Breast epithelium (tissue), 4 donors: ENCODE measurements at regions not wholly inside any gene's neighbourhood (a gene's known extent, or its start where the extent isn't known, plus 50 kb on each side); places are given as distances from the start of the nearest gene placed in this dataset.

ENCODE experiments used
- DNase-seq, 2 donors: peaks; one replicate each; pipeline ENCODE4 v3.0.0-alpha.2; 2019; ENCODE audit warnings: low spot score in 2 of 2
- H3K27ac ChIP-seq, 2 donors: fragments of 200-600 bp; sonication (generic) in 1 of 2; one replicate each; pipeline ENCODE4 v1.5.1; 2016 to 2019; ENCODE audit warnings: mild to moderate bottlenecking in 1 of 2
- H3K27me3 ChIP-seq, 2 donors: fragments of 200-600 bp; sonication (generic) in 1 of 2; one replicate each; pipeline versions ENCODE4 v1.5.1 to v1.6.0; 2017 to 2019; ENCODE audit warnings: control low read depth in 1 of 2, mild to moderate bottlenecking in 1 of 2
- H3K36me3 ChIP-seq: fragments of 200-600 bp; one replicate; pipeline ENCODE4 v1.5.1; 2019
- H3K4me1 ChIP-seq, 2 donors: fragments of 200-600 bp; sonication (generic); one replicate each; pipeline ENCODE4 v1.5.1; 2016 to 2019; ENCODE audit warnings: control low read depth in 1 of 2
- H3K4me3 ChIP-seq, 3 donors: fragments of 200-600 bp; sonication (generic); 1 replicate in 2 of 3; 2 replicates in 1 of 3; pipeline ENCODE4 v1.5.1; 2016 to 2019; ENCODE audit warnings: mild to moderate bottlenecking in 3 of 3, moderate library complexity in 2 of 3
- H3K9me3 ChIP-seq, 2 donors: fragments of 200-600 bp; sonication (generic) in 1 of 2; one replicate each; pipeline ENCODE4 v1.5.1; 2016 to 2019; ENCODE audit warnings: control low read depth in 1 of 2
- POLR2A ChIP-seq: fragments of 450-650 bp; IDR thresholded peaks from one replicate; pipeline ENCODE4 v1.6.1; 2016; ENCODE audit warnings: antibody characterized with exemption, mild to moderate bottlenecking, moderate library complexity
- POLR2AphosphoS5 ChIP-seq, 3 donors: sonication (generic); formaldehyde crosslinking; IDR thresholded peaks; one replicate each; pipeline ENCODE4 v1.6.1; 2017; ENCODE audit warnings: antibody characterized with exemption in 3 of 3
- intact Hi-C: fragments of 100-400 bp; cut with DNase I; formaldehyde crosslinking; loops from one replicate; pipeline ENCODE4 v1.15.1; 2023; ENCODE audit warnings: low total_unique reads
- TF ChIP-seq, protein P1 (sequence below), 3 donors: fragments of 450-650 bp; IDR thresholded peaks; one replicate each; pipeline ENCODE4 v1.5.1; 2016 to 2017; ENCODE audit warnings: antibody characterized with exemption in 3 of 3, mild to moderate bottlenecking in 3 of 3, moderate library complexity in 3 of 3

DNA sequence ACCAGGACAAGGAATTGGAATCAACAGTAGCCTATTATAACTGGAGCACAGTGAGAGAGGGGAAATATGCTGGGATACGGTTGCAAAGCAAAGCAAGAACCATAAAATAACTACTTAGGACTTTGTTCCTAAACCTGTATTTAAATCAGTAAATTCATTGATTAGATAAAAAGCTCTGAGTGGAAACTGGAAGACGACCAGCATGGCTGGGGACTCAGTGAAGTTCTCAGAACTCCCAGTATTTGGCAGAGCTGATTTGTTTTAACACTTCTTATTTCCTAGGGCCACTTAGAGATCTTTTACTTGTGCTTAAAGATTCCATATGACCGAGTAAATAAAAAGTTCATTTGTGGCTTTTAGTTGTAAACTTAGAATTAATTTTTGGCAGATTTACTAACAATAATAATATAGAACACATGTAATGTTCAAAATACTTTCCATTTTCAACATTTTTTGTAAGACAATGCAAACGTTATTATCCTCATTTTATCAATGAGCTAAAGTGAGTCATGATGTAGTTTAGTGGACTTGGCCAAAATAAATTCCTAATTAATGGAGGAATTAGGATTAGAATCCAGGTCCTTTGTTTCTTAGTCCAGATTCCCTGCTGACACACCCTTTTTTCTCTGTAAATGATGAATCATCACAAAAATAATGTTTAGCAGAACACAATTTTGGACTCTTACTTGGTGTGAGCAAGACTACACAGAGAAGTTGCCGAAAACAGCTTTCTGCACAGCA is 392.9 kb downstream of the GJA1 start:
- TF ChIP-seq, protein P1, sequence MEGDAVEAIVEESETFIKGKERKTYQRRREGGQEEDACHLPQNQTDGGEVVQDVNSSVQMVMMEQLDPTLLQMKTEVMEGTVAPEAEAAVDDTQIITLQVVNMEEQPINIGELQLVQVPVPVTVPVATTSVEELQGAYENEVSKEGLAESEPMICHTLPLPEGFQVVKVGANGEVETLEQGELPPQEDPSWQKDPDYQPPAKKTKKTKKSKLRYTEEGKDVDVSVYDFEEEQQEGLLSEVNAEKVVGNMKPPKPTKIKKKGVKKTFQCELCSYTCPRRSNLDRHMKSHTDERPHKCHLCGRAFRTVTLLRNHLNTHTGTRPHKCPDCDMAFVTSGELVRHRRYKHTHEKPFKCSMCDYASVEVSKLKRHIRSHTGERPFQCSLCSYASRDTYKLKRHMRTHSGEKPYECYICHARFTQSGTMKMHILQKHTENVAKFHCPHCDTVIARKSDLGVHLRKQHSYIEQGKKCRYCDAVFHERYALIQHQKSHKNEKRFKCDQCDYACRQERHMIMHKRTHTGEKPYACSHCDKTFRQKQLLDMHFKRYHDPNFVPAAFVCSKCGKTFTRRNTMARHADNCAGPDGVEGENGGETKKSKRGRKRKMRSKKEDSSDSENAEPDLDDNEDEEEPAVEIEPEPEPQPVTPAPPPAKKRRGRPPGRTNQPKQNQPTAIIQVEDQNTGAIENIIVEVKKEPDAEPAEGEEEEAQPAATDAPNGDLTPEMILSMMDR (IDR thresholded peaks at IDR 0.05), result no peak
- TF ChIP-seq POLR2AphosphoS5 (IDR thresholded peaks at IDR 0.05), result no peak
- no peak for TF ChIP-seq POLR2A
- H3K36me3 ChIP-seq, result no peaks in the 10 kb centered on the region
- no peaks in the 10 kb centered on the region for H3K4me1 ChIP-seq
- no peak overlapping the region for H3K4me3 ChIP-seq
- intact Hi-C loops, result no loop called here
- H3K9me3 ChIP-seq, result no peaks in the 10 kb centered on the region
- no peak for DNase-seq
- no peaks in the 10 kb centered on the region for H3K27me3 ChIP-seq
- no peak overlapping the region for H3K27ac ChIP-seq

DNA sequence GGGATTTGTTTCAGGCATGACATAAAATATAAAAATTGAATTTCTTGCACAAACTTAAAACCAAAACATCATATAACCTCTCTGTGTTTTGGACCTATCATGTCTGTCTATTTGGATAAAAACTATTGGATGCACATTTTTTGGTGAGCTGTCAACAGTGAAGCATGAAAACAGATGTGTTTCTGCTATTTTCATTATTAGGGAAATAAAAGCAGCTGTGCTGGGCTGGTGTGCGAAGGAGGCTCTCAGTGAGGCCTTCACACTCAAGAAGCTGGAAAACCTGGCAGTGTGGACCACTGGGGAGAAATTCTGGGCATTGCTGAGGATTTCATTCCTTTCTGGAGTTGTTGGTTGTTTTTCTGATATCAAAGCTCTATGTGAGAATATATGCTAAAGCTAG is 395.3 kb downstream of the GJA1 start:
- TF ChIP-seq POLR2AphosphoS5 (IDR thresholded peaks at IDR 0.05), result no peak
- TF ChIP-seq POLR2A, result no peak
- TF ChIP-seq, protein P1 (IDR thresholded peaks at IDR 0.05), result no peak
- H3K9me3 ChIP-seq, result no peaks in the 10 kb centered on the region
- no peaks in the 10 kb centered on the region for H3K36me3 ChIP-seq
- no peak overlapping the region for H3K4me3 ChIP-seq
- H3K4me1 ChIP-seq, result no peaks in the 10 kb centered on the region
- H3K27me3 ChIP-seq, result no peaks in the 10 kb centered on the region
- no peak for DNase-seq
- H3K27ac ChIP-seq, result peak overlapping the region in 1 of 2 donors; percentile 14
- intact Hi-C loops, result no loop called here

DNA sequence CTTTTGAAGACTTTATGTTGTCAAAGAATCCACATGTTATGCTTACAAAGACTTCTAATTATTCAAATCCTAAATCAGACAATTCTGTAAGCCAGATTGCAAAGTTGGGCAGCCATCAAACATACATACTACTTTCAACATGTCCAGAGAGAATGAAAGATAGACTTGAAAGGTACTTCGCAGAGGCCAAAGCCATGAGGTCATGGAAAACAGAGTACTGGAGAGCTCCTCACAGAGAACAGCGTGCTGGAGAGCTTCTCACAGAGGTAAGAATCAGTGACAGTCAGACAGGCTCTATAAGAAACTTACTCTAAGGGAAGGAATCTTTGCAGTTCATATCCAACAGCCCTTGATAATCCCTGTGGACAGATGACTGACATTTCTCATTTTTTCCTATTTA is 400.2 kb downstream of the GJA1 start:
- TF ChIP-seq POLR2AphosphoS5 (IDR thresholded peaks at IDR 0.05) (no peak), POLR2A (no peak)
- TF ChIP-seq, protein P1 (IDR thresholded peaks at IDR 0.05), result no peak
- H3K9me3 ChIP-seq, result no peaks in the 10 kb centered on the region
- DNase-seq, result no peak
- intact Hi-C loops, result no loop called here
- no peak overlapping the region for H3K27ac ChIP-seq
- no peaks in the 10 kb centered on the region for H3K36me3 ChIP-seq
- H3K4me3 ChIP-seq, result no peak overlapping the region
- peaks cover 0 to 4% of the 10 kb centered on the region in 2 donors for H3K4me1 ChIP-seq
- no peaks in the 10 kb centered on the region for H3K27me3 ChIP-seq

DNA sequence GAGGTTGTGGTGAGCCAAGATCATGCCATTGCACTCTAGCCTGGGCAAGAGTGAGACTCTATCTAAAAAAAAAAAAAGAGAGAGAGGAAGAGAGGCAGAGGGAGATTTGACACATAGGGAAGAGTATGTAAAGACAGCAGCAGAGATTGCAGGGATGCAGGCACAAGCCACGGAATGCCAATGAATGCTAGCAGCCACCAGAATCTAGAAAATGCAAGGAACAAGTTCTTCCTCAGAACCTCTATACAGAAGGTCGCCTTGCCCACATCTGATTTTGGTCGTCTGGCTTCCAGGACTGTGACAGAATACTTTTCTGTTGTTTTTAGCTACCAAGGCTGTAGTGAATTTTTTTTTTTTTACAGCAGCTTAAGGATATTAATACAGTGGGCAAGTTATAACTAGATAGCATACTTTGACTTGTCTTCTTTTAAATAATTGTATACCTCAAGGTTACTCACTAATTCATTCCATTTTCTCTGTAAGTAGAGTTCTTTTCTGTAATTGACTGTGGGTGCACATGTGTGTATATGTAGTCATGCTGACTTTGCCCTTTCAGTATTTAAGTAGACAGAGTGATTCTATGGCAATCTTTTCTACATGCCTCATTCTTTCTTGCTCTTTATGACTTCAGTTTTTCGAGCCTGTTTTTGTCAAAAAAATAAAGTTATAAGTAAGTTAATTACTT is 402.2 kb downstream of the GJA1 start:
- Histone ChIP-seq H3K36me3 (no peaks in the 10 kb centered on the region), H3K9me3 (no peaks in the 10 kb centered on the region), H3K27me3 (no peaks in the 10 kb centered on the region), H3K4me3 (no peak overlapping the region), H3K4me1 (peaks cover 0 to 4% of the 10 kb centered on the region in 2 donors), H3K27ac (no peak overlapping the region)
- TF ChIP-seq, protein P1 (IDR thresholded peaks at IDR 0.05), result no peak
- TF ChIP-seq POLR2AphosphoS5 (IDR thresholded peaks at IDR 0.05) (no peak), POLR2A (no peak)
- intact Hi-C loops, result no loop called here
- no peak for DNase-seq

DNA sequence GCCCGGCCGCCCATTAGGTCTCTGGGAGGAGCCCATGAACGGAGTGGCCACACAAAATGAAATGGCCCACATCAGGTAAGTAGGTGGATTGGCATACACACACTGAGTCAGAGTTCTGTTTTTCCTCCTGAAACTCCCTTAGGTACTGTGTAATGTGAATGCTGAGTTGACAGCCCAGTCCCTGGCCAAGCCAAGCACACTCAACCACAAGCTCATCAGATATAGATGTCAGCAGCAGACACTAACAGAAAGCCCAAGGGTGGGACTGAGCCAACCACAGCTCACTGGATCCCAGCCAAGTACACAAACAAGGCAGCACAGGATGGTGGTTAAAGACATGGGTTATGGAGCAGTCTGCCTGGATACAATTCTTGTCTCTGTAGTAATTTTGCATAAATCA is 403.4 kb downstream of the GJA1 start:
- no peak overlapping the region for H3K27ac ChIP-seq
- no peak for TF ChIP-seq POLR2AphosphoS5 (IDR thresholded peaks at IDR 0.05)
- TF ChIP-seq, protein P1 (IDR thresholded peaks at IDR 0.05), result no peak
- TF ChIP-seq POLR2A, result no peak
- H3K27me3 ChIP-seq, result no peaks in the 10 kb centered on the region
- DNase-seq, result peak; percentile 29 to 63
- intact Hi-C loops, result no loop called here
- no peaks in the 10 kb centered on the region for H3K9me3 ChIP-seq
- H3K4me3 ChIP-seq, result no peak overlapping the region
- H3K36me3 ChIP-seq, result no peaks in the 10 kb centered on the region
- peaks cover 0 to 4% of the 10 kb centered on the region in 2 donors for H3K4me1 ChIP-seq
